HEK293T (cell line): ENCODE measurements at regions not wholly inside any gene's neighbourhood (a gene's known extent, or its start where the extent isn't known, plus 50 kb on each side); places are given as distances from the start of the nearest gene placed in this dataset.

Experiments
- ARNT ChIP-seq: fragments of 450-650 bp; IDR thresholded peaks from 2 replicates; pipeline ENCODE4 v1.6.1; 2017; ENCODE audit warnings: mild to moderate bottlenecking
- BHLHE40 ChIP-seq: fragments of 450-650 bp; IDR thresholded peaks from 2 replicates; pipeline ENCODE4 v1.6.1; 2016; ENCODE audit warnings: mild to moderate bottlenecking, moderate library complexity, borderline replicate concordance
- CTBP1 ChIP-seq: fragments of 450-650 bp; IDR thresholded peaks from 2 replicates; pipeline ENCODE4 v1.6.1; 2016; ENCODE audit warnings: borderline replicate concordance
- FOXA1 ChIP-seq: fragments of 450-650 bp; IDR thresholded peaks from 2 replicates; pipeline ENCODE4 v1.6.1; 2016; ENCODE audit warnings: mild to moderate bottlenecking
- FOXK2 ChIP-seq: fragments of 450-650 bp; IDR thresholded peaks from 2 replicates; pipeline ENCODE4 v1.6.1; 2016; ENCODE audit warnings: mild to moderate bottlenecking
- FOXM1 ChIP-seq: fragments of 450-650 bp; IDR thresholded peaks from 2 replicates; pipeline ENCODE4 v1.6.1; 2017; ENCODE audit warnings: mild to moderate bottlenecking, borderline replicate concordance
- HDGF ChIP-seq: fragments of 450-650 bp; IDR thresholded peaks from 2 replicates; pipeline ENCODE4 v1.6.1; 2017; ENCODE audit warnings: antibody characterized with exemption, borderline replicate concordance
- LEF1 ChIP-seq: fragments of 450-650 bp; IDR thresholded peaks from 2 replicates; pipeline ENCODE4 v1.6.1; 2017; ENCODE audit warnings: mild to moderate bottlenecking, borderline replicate concordance
- PKNOX1 ChIP-seq: fragments of 450-650 bp; IDR thresholded peaks from 2 replicates; pipeline ENCODE4 v1.6.1; 2016
- SP1 ChIP-seq: fragments of 450-650 bp; IDR thresholded peaks from 2 replicates; pipeline ENCODE4 v1.6.1; 2017
- SUZ12 ChIP-seq: fragments of 450-650 bp; IDR thresholded peaks from 2 replicates; pipeline ENCODE4 v1.6.1; 2016; ENCODE audit warnings: mild to moderate bottlenecking

GRCh38 chrX:39840133-39840532 lies 257.6 kb downstream of the BCOR start:
- TF ChIP-seq SP1 (no peak), CTBP1 (no peak), HDGF (no peak), BHLHE40 (no peak), FOXA1 (no peak), PKNOX1 (no peak), ARNT (no peak), FOXM1 (no peak), SUZ12 (no peak), FOXK2 (no peak), LEF1 (no peak)
